Endothelial cell of umbilical vein (primary cell): ENCODE measurements at regions not wholly inside any gene's neighbourhood (a gene's known extent, or its start where the extent isn't known, plus 50 kb on each side); places are given as distances from the start of the nearest gene placed in this dataset.

Experiments
- BruUV-seq: library from RNA; stranded (reverse); fragments of 400-500 nt; replicated peaks from 2 replicates; lab custom pipeline; 2021; lab: Mats Ljungman, UMichigan
- CTCF ChIA-PET: fragments of 300-600, 350-600 bp; sonication (Branson Sonifier 250); formaldehyde crosslinking; loops from one replicate; lab custom pipeline; 2021; ENCODE audit warnings: antibody characterized with exemption, inconsistent platforms; lab: Charles Lee
- POLR2A ChIA-PET: fragments of 300-600, 350-600 bp; sonication (Branson Sonifier 250); formaldehyde crosslinking; loops from one replicate; lab custom pipeline; 2021; ENCODE audit warnings: antibody characterized with exemption, inconsistent platforms; lab: Charles Lee
- DNase-seq: peaks from one replicate; pipeline ENCODE4 v3.0.0-alpha.2; 2011; ENCODE audit warnings: low read depth, low spot score
- FAIRE-seq: peaks from 2 replicates; lab custom pipeline; 2011; peaks lifted over from hg19 to GRCh38; lab: Jason Lieb, UNC
- H2AFZ ChIP-seq: 2 replicates; pipeline ENCODE4 v1.6.0; 2012; ENCODE audit warnings: low read depth, low read length, control low read depth, inconsistent platforms
- H3K27ac ChIP-seq: 2 replicates; pipeline ENCODE4 v1.5.1; 2011; ENCODE audit warnings: low read depth, mild to moderate bottlenecking, control low read depth, low read length, moderate library complexity; ENCODE audit not compliant: insufficient read depth
- H3K27me3 ChIP-seq, 2 experiments: 2 replicates each; pipeline versions ENCODE4 v1.6.0 to v1.6.1; 2011; ENCODE audit warnings: low read length in 2 of 2, mixed read lengths in 1 of 2; ENCODE audit not compliant: control insufficient read depth in 2 of 2, insufficient read depth in 2 of 2
- H3K36me3 ChIP-seq, 2 experiments: 2 replicates in 1 of 2; 3 replicates in 1 of 2; pipeline ENCODE4 v1.5.1; 2011; ENCODE audit warnings: low read length in 2 of 2, mild to moderate bottlenecking in 1 of 2, moderate library complexity in 1 of 2; ENCODE audit not compliant: control insufficient read depth in 2 of 2, insufficient read depth in 2 of 2; ENCODE audit errors: extremely low read depth in 1 of 2
- H3K4me1 ChIP-seq: 3 replicates; pipeline ENCODE4 v1.5.1; 2011; ENCODE audit warnings: mild to moderate bottlenecking, low read length; ENCODE audit not compliant: control insufficient read depth, insufficient read depth; ENCODE audit errors: extremely low read depth
- H3K4me2 ChIP-seq: 2 replicates; pipeline ENCODE4 v1.6.1; 2011; ENCODE audit warnings: low read length, control low read depth, mixed read lengths; ENCODE audit not compliant: insufficient read depth
- H3K4me3 ChIP-seq, 3 experiments: fragments of 200-600 bp in 1 of 3; sonication (generic), shearing (Covaris generic) in 1 of 3; replicated peaks in 1 of 3; 2 replicates each; pipeline ENCODE4 v1.5.1; 2011 to 2016; ENCODE audit warnings: control low read depth in 3 of 3, low read length in 3 of 3, mild to moderate bottlenecking in 2 of 3, inconsistent platforms in 1 of 3, low read depth in 1 of 3, moderate library complexity in 1 of 3; ENCODE audit not compliant: insufficient read depth in 1 of 3
- H3K79me2 ChIP-seq: 2 replicates; pipeline ENCODE4 v1.6.0; 2012; ENCODE audit warnings: low read length, inconsistent platforms; ENCODE audit not compliant: control insufficient read depth, insufficient read depth
- H3K9ac ChIP-seq: replicated peaks from 2 replicates; pipeline ENCODE3; 2011; ENCODE audit warnings: low read length, control low read depth; ENCODE audit not compliant: insufficient read depth; ENCODE audit errors: extremely low read depth
- H3K9me1 ChIP-seq: replicated peaks from 3 replicates; pipeline ENCODE4 v1.6.0; 2011; ENCODE audit warnings: mild to moderate bottlenecking, low read length; ENCODE audit not compliant: control insufficient read depth, insufficient read depth; ENCODE audit errors: extremely low read depth
- H3K9me3 ChIP-seq: replicated peaks from 2 replicates; pipeline ENCODE4 v1.5.1; 2012; ENCODE audit warnings: low read length, inconsistent platforms; ENCODE audit not compliant: control insufficient read depth, insufficient read depth
- H4K20me1 ChIP-seq: replicated peaks from 2 replicates; pipeline ENCODE3; 2011; ENCODE audit warnings: mild to moderate bottlenecking, low read length; ENCODE audit not compliant: control insufficient read depth, insufficient read depth; ENCODE audit errors: extremely low read depth
- EZH2 ChIP-seq: IDR thresholded peaks from 2 replicates; pipeline ENCODE4 v1.6.1; 2012; ENCODE audit warnings: borderline replicate concordance, low read depth, mild to moderate bottlenecking, moderate library complexity, low read length, inconsistent platforms; ENCODE audit not compliant: severe bottlenecking
- FOS ChIP-seq: IDR thresholded peaks from 2 replicates; pipeline ENCODE4 v1.6.1; 2011; ENCODE audit warnings: mild to moderate bottlenecking, low read length, moderate library complexity, borderline replicate concordance; ENCODE audit not compliant: insufficient read depth
- GATA2 ChIP-seq: IDR thresholded peaks from 2 replicates; pipeline ENCODE4 v1.7.0; 2011; ENCODE audit warnings: low read depth, mild to moderate bottlenecking, moderate library complexity, mixed read lengths, low read length; ENCODE audit not compliant: insufficient read length, insufficient read depth
- JUN ChIP-seq: IDR thresholded peaks from 2 replicates; pipeline ENCODE4 v1.6.1; 2011; ENCODE audit warnings: borderline replicate concordance, low read depth; ENCODE audit not compliant: insufficient read length, insufficient read depth
- MYC ChIP-seq: IDR thresholded peaks from one replicate; pipeline ENCODE4 v1.6.1; 2011; ENCODE audit warnings: mild to moderate bottlenecking, low read depth, low read length
- POLR2A ChIP-seq: IDR thresholded peaks from 2 replicates; pipeline ENCODE4 v1.6.1; 2012; ENCODE audit warnings: low read depth, mild to moderate bottlenecking, control low read depth, low read length
- POLR2AphosphoS5 ChIP-seq: IDR thresholded peaks from 2 replicates; pipeline ENCODE4 v1.6.1; 2012; ENCODE audit warnings: low read depth, mild to moderate bottlenecking, control low read depth, low read length, moderate library complexity; ENCODE audit not compliant: insufficient read depth
- dilution Hi-C: fragments of 300-500 bp; cut with MboI; formaldehyde crosslinking; loops from one replicate; pipeline ENCODE4 v1.15.0; 2019; ENCODE audit warnings: low sequenced_read_pairs; ENCODE audit not compliant: extremely low pct_ligation_motif_present
- intact Hi-C: fragments of 100-400 bp; cut with micrococcal nuclease; formaldehyde crosslinking; loops from one replicate; pipeline ENCODE4 v1.10.0; 2022
- TF ChIP-seq, protein P1 (sequence below): IDR thresholded peaks from 2 replicates; pipeline ENCODE4 v1.6.1; 2011; ENCODE audit not compliant: insufficient read depth, insufficient read length
- TF ChIP-seq, protein P2 (sequence below), 2 donors: IDR thresholded peaks; 1 replicate in 1 of 2; 2 replicates in 1 of 2; pipeline ENCODE4 v1.5.1; 2011; ENCODE audit warnings: low read length in 2 of 2, mild to moderate bottlenecking in 2 of 2, moderate library complexity in 2 of 2, control low read depth in 1 of 2, inconsistent platforms in 1 of 2, low read depth in 1 of 2; ENCODE audit not compliant: insufficient read depth in 1 of 2; ENCODE audit errors: extremely low read depth in 1 of 2

DNA sequence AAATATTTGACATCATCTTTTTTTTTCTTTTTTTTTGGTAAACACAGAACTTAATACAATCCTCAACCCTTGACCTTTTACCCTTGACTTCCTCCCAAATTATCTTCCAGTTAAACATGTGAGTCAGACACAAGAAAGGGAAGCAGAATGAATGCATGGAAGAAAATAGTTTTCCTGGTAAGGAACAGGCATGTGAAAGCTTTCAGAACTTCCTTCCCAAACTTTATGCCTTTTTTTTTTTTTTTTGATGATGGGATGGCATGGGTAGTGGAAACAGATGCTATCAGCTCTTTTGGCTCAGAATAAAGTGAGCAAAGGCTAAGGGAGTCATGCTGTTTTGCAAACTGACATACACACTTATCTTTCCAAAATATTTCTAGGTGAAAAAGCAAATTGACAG, 1079.1 kb downstream of the TTLL7 start:
- Histone ChIP-seq H3K9ac (no peak overlapping the region), H3K4me1 (peaks cover 23% of the 10 kb centered on the region), H3K79me2 (no peaks in the 10 kb centered on the region), H3K27ac (peak overlapping the region; percentile 35), H3K4me3 (no peak overlapping the region), H3K36me3 (no peaks in the 10 kb centered on the region), H2AFZ (no peak overlapping the region), H3K9me1 (no peaks in the 10 kb centered on the region), H4K20me1 (no peaks in the 10 kb centered on the region), H3K27me3 (peaks cover 12 to 21% of the 10 kb centered on the region in 2 experiments), H3K9me3 (no peaks in the 10 kb centered on the region), H3K4me2 (peak overlapping the region; percentile 74)
- ChIA-PET POLR2A (no interaction called here), CTCF (interaction anchor here (1.8 to 2.5 kb wide), 2 partner anchors 11 to 141 kb away, joined by 6 to 8 read pairs; no protein-coding TSS in a partner anchor)
- no TSS peak for BruUV-seq
- dilution Hi-C loops, result no loop called here
- FAIRE-seq, result peak; percentile 76
- intact Hi-C loops, result loop anchor here (1.0 to 5.0 kb wide), 5 partner anchors 11 to 1117 kb away; no protein-coding TSS in a partner anchor
- TF ChIP-seq JUN (peak; percentile 90), FOS (peak; percentile 80), POLR2AphosphoS5 (no peak), GATA2 (peak; percentile 91), POLR2A (no peak)
- DNase-seq, result peak; percentile 96

DNA sequence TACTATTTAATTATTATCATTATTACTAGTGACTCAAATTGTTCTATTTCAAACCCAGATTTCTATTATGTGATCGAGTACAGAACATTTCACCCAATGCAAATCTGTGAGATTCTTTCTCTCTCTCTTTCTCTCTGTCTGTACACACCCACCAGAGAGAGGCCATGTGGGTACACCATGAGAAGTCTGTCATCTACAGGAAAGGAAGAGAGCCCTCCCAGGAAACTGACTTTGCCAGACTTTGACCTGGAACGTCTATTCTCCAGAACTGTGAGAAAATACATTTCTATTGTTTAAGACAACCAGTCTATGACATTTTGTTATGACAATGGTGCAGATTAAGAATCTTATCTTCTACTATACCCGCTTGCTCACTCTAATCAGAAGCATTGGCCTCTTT, 1091.6 kb downstream of the TTLL7 start:
- Histone ChIP-seq H3K79me2 (no peaks in the 10 kb centered on the region), H3K4me3 (no peak overlapping the region), H3K4me1 (peaks cover 3% of the 10 kb centered on the region), H4K20me1 (no peaks in the 10 kb centered on the region), H3K9me1 (no peaks in the 10 kb centered on the region), H3K9me3 (no peaks in the 10 kb centered on the region), H3K27ac (no peak overlapping the region), H3K36me3 (no peaks in the 10 kb centered on the region), H3K9ac (no peak overlapping the region), H2AFZ (no peak overlapping the region), H3K27me3 (no peaks in the 10 kb centered on the region), H3K4me2 (no peak overlapping the region)
- DNase-seq (peak; percentile 5), FAIRE-seq (no peak)
- ChIA-PET CTCF (no interaction called here), POLR2A (no interaction called here)
- no TSS peak for BruUV-seq
- TF ChIP-seq POLR2AphosphoS5, result no peak
- no peak for TF ChIP-seq POLR2A
- TF ChIP-seq, protein P1, sequence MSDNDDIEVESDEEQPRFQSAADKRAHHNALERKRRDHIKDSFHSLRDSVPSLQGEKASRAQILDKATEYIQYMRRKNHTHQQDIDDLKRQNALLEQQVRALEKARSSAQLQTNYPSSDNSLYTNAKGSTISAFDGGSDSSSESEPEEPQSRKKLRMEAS, result no peak
- no peak for TF ChIP-seq JUN
- TF ChIP-seq EZH2, result no peak
- TF ChIP-seq, protein P2, sequence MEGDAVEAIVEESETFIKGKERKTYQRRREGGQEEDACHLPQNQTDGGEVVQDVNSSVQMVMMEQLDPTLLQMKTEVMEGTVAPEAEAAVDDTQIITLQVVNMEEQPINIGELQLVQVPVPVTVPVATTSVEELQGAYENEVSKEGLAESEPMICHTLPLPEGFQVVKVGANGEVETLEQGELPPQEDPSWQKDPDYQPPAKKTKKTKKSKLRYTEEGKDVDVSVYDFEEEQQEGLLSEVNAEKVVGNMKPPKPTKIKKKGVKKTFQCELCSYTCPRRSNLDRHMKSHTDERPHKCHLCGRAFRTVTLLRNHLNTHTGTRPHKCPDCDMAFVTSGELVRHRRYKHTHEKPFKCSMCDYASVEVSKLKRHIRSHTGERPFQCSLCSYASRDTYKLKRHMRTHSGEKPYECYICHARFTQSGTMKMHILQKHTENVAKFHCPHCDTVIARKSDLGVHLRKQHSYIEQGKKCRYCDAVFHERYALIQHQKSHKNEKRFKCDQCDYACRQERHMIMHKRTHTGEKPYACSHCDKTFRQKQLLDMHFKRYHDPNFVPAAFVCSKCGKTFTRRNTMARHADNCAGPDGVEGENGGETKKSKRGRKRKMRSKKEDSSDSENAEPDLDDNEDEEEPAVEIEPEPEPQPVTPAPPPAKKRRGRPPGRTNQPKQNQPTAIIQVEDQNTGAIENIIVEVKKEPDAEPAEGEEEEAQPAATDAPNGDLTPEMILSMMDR (IDR thresholded peaks at IDR 0.05; ENCODE audit: extremely low read depth in 1 of 2, insufficient read depth in 1 of 2, low read depth in 1 of 2, low read length in 2 of 2), result no peak
- TF ChIP-seq FOS, result no peak
- TF ChIP-seq MYC, result no peak
- no peak for TF ChIP-seq GATA2
- dilution Hi-C loops (no loop called here), intact Hi-C loops (no loop called here)
